Activated CD4-positive, CD25-positive, alpha-beta regulatory T cell treated with anti-CD3 and anti-CD28 coated beads, Interleukin-2, amount 50 U/mL, for 16 hours (primary cell): ENCODE measurements at regions not wholly inside any gene's neighbourhood (a gene's known extent, or its start where the extent isn't known, plus 50 kb on each side); places are given as distances from the start of the nearest gene placed in this dataset.

Experiments
- DNase-seq: peaks from one replicate; pipeline ENCODE4 v3.0.0-alpha.2; 2020; ENCODE audit warnings: low read depth, low spot score

- no peak for DNase-seq
Observed at GRCh38 chr2:236496340-236496739, 73.3 kb upstream of the ACKR3 start.

- DNase-seq: no peak
Observed at GRCh38 chr2:236498369-236498768, 71.3 kb upstream of the ACKR3 start.

- DNase-seq: no peak
Observed at GRCh38 chr2:236499691-236500578, 69.7 kb upstream of the ACKR3 start.

- DNase-seq: no peak
Observed at GRCh38 chr2:236501026-236501425, 68.6 kb upstream of the ACKR3 start.

- DNase-seq: no peak
Observed at GRCh38 chr2:236501531-236501930, 68.1 kb upstream of the ACKR3 start.

GRCh38 chr2:236503100-236503499 lies 66.5 kb upstream of the ACKR3 start:
- DNase-seq: no peak

DNA sequence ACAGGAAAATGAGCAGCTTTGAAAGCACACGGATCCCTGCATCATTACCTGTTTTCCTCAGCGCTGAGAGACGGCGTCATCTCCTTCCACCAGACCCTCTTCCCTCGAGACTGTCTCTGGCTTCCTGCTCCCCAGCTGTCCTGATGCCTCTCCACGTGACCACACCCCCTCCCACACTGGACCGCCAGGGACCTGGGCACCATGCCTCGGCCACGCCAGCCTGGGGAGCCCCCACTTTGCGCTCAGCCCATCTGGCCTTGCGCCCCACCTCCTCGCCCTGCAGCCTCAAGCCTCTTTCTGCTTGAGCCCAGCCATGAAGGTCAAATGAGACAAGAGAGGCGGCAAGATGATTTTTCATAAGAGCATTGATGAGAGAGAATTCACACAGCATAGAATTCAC lies 66.0 kb upstream of the ACKR3 start:
- no peak for DNase-seq

GRCh38 chr2:236505041-236505440 lies 64.6 kb upstream of the ACKR3 start:
- DNase-seq: no peak

DNA sequence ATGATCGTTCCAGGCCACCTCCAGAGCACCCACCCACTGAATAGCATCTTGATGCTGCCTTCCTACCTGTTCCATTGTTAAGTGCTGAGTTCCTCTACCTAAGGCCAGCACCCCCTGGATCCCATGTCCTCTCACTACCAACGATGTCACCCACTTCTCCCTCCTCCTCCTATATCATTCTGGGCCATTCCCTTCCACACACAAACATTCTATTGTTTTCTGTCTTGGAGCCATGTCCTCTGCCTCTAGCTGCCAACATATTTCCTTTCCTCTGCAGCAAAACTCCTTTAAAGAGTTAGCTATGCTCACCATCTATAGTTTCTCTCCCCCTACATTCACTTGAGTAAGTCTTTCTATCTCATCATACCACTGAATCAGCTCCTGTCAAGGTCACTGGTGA lies 64.0 kb upstream of the ACKR3 start:
- DNase-seq: no peak

DNA sequence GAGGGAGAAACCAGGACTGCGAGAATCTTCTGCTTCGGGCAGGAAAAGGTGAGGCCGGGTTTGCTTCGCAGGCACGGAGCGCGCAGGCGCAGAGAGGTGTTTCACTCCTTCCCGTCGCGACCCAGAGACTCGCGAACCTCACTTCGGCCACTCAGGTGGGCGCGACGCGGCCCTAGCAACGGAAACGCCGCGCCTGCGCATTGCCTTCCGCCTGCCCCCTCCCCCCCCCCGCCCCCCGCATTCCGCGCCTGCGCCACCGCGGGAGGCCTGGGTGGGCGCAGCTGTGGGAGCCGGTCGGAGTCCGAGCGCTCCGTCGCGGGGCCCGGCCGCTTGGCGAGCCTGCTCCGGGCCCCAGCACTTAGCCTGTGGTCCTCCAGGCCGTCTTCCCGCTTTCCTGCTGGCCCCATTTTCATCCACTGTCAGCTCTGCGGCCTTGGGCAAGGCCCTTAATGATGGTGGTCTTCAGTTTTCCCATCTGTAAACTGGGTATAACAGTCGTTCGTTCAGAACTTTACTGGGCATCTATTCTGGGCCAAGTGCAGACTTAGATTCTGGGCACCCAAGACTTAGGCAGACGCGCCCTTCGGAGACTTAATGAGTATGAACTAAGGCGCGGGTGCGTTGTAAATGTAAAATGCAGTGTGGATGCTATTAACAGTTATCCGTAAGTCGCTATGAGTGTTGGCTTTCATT lies 62.1 kb upstream of the ACKR3 start:
- peak; percentile 10 for DNase-seq

DNA sequence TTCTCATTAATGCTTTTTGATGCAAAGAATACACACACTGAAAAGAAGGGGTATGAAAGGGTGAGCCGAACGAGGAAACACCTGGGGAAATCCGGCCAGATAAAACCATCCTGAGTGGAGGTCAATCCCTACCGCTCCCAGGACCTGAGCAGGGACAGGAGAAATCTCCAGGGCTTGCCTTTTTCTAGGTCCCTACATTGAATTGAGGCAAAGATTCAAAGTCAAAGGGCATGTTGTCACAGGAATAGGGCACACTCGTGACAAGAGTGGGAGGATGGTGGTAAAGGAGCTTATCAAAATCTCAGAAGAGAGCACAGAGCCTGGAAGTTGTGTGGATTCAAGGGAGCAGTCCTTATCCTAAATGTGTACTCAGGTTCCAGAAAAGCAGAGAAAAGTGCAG lies 61.2 kb upstream of the ACKR3 start:
- no peak for DNase-seq

DNA sequence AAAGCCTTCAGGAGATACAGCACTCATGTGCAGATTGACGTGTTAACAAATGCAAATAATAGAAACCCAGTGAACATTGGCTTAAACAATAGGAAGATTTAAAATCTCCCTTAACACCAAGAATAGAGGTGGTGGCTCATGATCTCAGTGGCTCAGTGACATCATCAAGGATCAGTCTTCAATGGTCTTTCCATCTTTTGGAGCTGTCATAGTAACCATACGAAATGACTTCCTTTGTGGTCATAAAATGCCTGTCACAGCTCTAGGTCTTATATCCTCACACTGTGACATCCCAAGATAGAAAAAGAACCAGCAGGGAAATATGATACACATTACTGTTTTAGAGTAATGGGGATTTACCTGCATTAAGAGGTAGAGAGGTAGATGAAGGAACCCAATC lies 59.6 kb upstream of the ACKR3 start:
- DNase-seq: no peak

GRCh38 chr2:236511266-236511665 lies 58.4 kb upstream of the ACKR3 start:
- no peak for DNase-seq

DNA sequence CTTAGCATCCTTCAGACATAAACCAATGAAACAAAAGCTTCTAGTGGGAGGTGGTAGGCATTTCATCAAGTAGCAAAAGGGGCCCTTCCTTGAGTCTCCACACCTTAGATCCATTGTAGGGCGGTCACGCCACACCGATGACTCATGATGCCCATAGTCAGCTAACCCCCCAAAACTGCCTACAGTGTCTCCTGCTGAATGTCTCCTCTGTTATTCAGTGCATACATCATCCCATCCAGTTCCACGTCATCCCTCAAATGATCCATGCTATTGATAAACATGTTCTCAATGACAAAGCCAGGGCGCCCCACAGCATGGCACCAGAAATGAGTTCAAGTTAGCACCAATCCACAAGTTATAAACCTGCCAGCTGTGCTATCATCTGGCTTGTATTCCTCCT lies 57.4 kb upstream of the ACKR3 start:
- no peak for DNase-seq

GRCh38 chr2:236512902-236513435 lies 56.7 kb upstream of the ACKR3 start:
- peak; percentile 21 for DNase-seq

DNA sequence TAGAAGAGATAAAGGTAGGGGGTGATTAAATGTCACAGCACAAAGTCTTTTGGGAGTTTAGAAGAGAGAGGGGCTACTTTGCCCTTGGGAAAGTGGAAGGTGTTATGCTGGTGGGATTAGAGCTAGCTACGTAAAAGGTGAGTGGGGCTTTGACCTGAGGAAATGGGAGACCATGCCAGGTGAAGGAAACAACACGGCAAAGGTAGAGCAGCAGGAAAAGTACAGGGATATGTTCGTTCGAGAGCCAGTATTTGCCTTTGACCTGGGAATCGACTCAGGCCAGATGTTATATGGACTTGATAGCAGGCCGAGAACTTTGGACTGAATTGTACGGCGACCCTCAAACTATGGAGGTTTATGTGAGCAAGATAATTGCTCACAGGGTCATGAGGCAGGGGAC lies 55.7 kb upstream of the ACKR3 start:
- no peak for DNase-seq

GRCh38 chr2:236516708-236517107 lies 52.9 kb upstream of the ACKR3 start:
- DNase-seq: no peak

DNA sequence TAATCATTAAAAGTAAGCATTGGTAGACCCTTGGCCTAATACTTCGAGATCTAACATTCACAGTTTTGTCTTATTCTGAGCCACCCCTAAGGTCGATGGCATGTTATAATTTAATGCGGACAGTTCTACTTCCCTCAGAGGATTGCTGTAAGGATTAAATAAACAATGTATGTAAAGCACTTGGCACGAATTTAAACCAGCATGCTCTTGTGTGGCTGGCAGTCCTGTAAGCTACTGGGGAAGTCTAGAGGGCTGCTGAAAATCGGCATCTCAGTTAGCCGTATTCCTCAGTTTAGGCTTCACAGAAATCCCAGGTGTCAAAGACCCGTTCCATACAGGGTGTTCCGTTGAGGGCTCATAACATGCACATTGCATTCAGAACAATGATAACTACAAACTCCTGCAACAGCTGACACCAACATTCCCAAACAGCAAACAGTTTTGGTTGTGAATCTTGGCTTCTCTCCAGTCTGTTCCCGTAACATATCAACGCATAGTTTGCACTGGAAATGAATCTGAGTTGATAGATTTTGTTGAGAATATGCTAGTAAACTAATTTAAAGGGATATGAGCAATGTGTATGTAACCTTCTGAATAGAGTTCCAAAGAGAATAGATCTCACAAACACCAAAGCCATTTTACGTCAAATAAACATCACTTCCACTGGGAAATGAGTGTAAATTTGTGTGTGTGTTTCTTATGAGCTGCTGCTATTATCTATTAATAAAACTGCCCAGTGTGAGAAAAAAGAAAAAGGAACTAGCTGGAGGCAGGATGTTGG lies 52.2 kb upstream of the ACKR3 start:
- DNase-seq: no peak
